Dermis blood vessel endothelial cell (primary cell): ENCODE measurements at regions not wholly inside any gene's neighbourhood (a gene's known extent, or its start where the extent isn't known, plus 50 kb on each side); places are given as distances from the start of the nearest gene placed in this dataset.
A peak's percentile ranks its signal among the peaks of the same experiment; 100 is the strongest.

ENCODE experiments used
- DNase-seq: peaks from one replicate; pipeline ENCODE4 v3.0.0; 2010

- no peak for DNase-seq
Measured at GRCh38 chr3:16114930-16115329, 59.5 kb upstream of the GALNT15 start.

GRCh38 chr3:16118396-16118795, 56.1 kb upstream of the GALNT15 start:
- no peak for DNase-seq

GRCh38 chr3:16119887-16120286, 54.6 kb upstream of the GALNT15 start:
- DNase-seq: no peak

GRCh38 chr3:16121391-16121790, 53.1 kb upstream of the GALNT15 start:
- no peak for DNase-seq

GRCh38 chr3:16122155-16122554, 52.3 kb upstream of the GALNT15 start:
- DNase-seq: peak; percentile 28

GRCh38 chr3:16122661-16123060, 51.8 kb upstream of the GALNT15 start:
- no peak for DNase-seq

GRCh38 chr3:16124636-16125035, 49.8 kb upstream of the GALNT15 start:
- DNase-seq: no peak
